ENCODE measurements at regions not wholly inside any gene's neighbourhood (a gene's known extent, or its start where the extent isn't known, plus 50 kb on each side); places are given as distances from the start of the nearest gene placed in this dataset.

- no peaks in the 10 kb centered on the region for H3K27me3 ChIP-seq (ENCODE audit: control insufficient read depth, extremely low read depth, insufficient read depth, low read length)
- no peak for TF ChIP-seq CTCF (optimal IDR thresholded peaks at IDR 0.05 in 1 of 3, IDR thresholded peaks at IDR 0.05 in 1 of 3, conservative IDR thresholded peaks at IDR 0.05 in 1 of 3; ENCODE audit: extremely low read depth in 1 of 3, insufficient read depth in 2 of 3, low read length in 3 of 3)
- no peak for TF ChIP-seq EZH2 (IDR thresholded peaks at IDR 0.05; ENCODE audit: low read length)
- dilution Hi-C loops (cut with MboI; ENCODE audit: extremely low pct_ligation_motif_present, low sequenced_read_pairs): no loop called here
- no peaks in the 10 kb centered on the region for H3K79me2 ChIP-seq (ENCODE audit: control insufficient read depth, insufficient read depth, low read length)
- no peaks in the 10 kb centered on the region for H3K9me3 ChIP-seq (ENCODE audit: control insufficient read depth, low read depth, low read length)
- no peak overlapping the region for H3K27ac ChIP-seq (ENCODE audit: control insufficient read depth, insufficient read depth, low read length)
- H3K36me3 ChIP-seq (ENCODE audit: control insufficient read depth in 2 of 2, extremely low read depth in 1 of 2, insufficient read depth in 2 of 2, low read length in 2 of 2): no peaks in the 10 kb centered on the region
- no peaks in the 10 kb centered on the region for H3K9me1 ChIP-seq (ENCODE audit: control insufficient read depth, extremely low read depth, insufficient read depth, low read length)
- no peak for DNase-seq (ENCODE audit: low read depth, low spot score)
- no peak overlapping the region for H3K4me2 ChIP-seq (ENCODE audit: control insufficient read depth, extremely low read depth, insufficient read depth, low read depth, low read length)
- H3K4me1 ChIP-seq (ENCODE audit: control insufficient read depth, extremely low read depth, insufficient read depth, low read length): peaks cover 7% of the 10 kb centered on the region
- no peak overlapping the region for H3K9ac ChIP-seq (ENCODE audit: control insufficient read depth, extremely low read depth, insufficient read depth, low read length)
- no peak overlapping the region for H2AFZ ChIP-seq (ENCODE audit: control insufficient read depth, low read length)
- H3K4me3 ChIP-seq (ENCODE audit: control insufficient read depth in 2 of 3, extremely low read depth in 1 of 3, insufficient read depth in 2 of 3, low read depth in 1 of 3, low read length in 3 of 3): no peak overlapping the region
- no peaks in the 10 kb centered on the region for H4K20me1 ChIP-seq (ENCODE audit: control insufficient read depth, extremely low read depth, insufficient read depth, low read length)
- no peak for FAIRE-seq
Observed at GRCh38 chr3:40873476-40873875, 325.8 kb upstream of the CTNNB1 start.

- Histone ChIP-seq H3K4me1 (ENCODE audit: control insufficient read depth, extremely low read depth, insufficient read depth, low read length) (peaks cover 8% of the 10 kb centered on the region), H3K4me2 (ENCODE audit: control insufficient read depth, extremely low read depth, insufficient read depth, low read depth, low read length) (no peak overlapping the region), H3K9me1 (ENCODE audit: control insufficient read depth, extremely low read depth, insufficient read depth, low read length) (no peaks in the 10 kb centered on the region), H3K9me3 (ENCODE audit: control insufficient read depth, low read depth, low read length) (no peaks in the 10 kb centered on the region), H3K9ac (ENCODE audit: control insufficient read depth, extremely low read depth, insufficient read depth, low read length) (no peak overlapping the region), H3K36me3 (ENCODE audit: control insufficient read depth in 2 of 2, extremely low read depth in 1 of 2, insufficient read depth in 2 of 2, low read length in 2 of 2) (no peaks in the 10 kb centered on the region), H3K27me3 (ENCODE audit: control insufficient read depth, extremely low read depth, insufficient read depth, low read length) (no peaks in the 10 kb centered on the region), H4K20me1 (ENCODE audit: control insufficient read depth, extremely low read depth, insufficient read depth, low read length) (no peaks in the 10 kb centered on the region), H3K79me2 (ENCODE audit: control insufficient read depth, insufficient read depth, low read length) (no peaks in the 10 kb centered on the region), H3K4me3 (ENCODE audit: control insufficient read depth in 2 of 3, extremely low read depth in 1 of 3, insufficient read depth in 2 of 3, low read depth in 1 of 3, low read length in 3 of 3) (no peak overlapping the region), H3K27ac (ENCODE audit: control insufficient read depth, insufficient read depth, low read length) (no peak overlapping the region), H2AFZ (ENCODE audit: control insufficient read depth, low read length) (no peak overlapping the region)
- TF ChIP-seq EZH2 (IDR thresholded peaks at IDR 0.05; ENCODE audit: low read length) (no peak), CTCF (optimal IDR thresholded peaks at IDR 0.05 in 1 of 3, IDR thresholded peaks at IDR 0.05 in 1 of 3, conservative IDR thresholded peaks at IDR 0.05 in 1 of 3; ENCODE audit: extremely low read depth in 1 of 3, insufficient read depth in 2 of 3, low read length in 3 of 3) (no peak)
- DNase-seq (ENCODE audit: low read depth, low spot score): no peak
- dilution Hi-C loops (cut with MboI; ENCODE audit: extremely low pct_ligation_motif_present, low sequenced_read_pairs): no loop called here
- no peak for FAIRE-seq
Observed at GRCh38 chr3:40873934-40874699, 325.2 kb upstream of the CTNNB1 start.

Measured in keratinocyte (primary cell).